Heart left ventricle (tissue), 16 donors: ENCODE measurements at regions not wholly inside any gene's neighbourhood (a gene's known extent, or its start where the extent isn't known, plus 50 kb on each side); places are given as distances from the start of the nearest gene placed in this dataset.
"Not testable (repeated sequence)": the region's sequence is repeated elsewhere in the genome, so short reads cannot be mapped to it uniquely, and the experiment has no call there.

ENCODE experiments used
- ATAC-seq, 4 donors: fragments of 200-7000 bp; cut with Tn5 transposase; one replicate each; pipeline ENCODE4 v1.9.1; 2020 to 2022; ENCODE audit warnings: moderate library complexity in 4 of 4, mild to moderate bottlenecking in 3 of 4, moderate number of reproducible peaks in 1 of 4
- DNase-seq, 5 donors: peaks; one replicate each; pipeline ENCODE4 v3.0.0-alpha.2; 2020
- H3K27ac ChIP-seq, 12 donors: fragments of 200-600 bp; sonication (generic) in 4 of 12; one replicate each; pipeline versions ENCODE4 v1.5.0 to v1.8.0; 2016 to 2022; ENCODE audit warnings: mild to moderate bottlenecking in 2 of 12
- H3K27me3 ChIP-seq, 9 donors: fragments of 200-600 bp; sonication (generic) in 2 of 9; one replicate each; pipeline versions ENCODE4 v1.5.1 to v1.8.0; 2016 to 2022; ENCODE audit warnings: mild to moderate bottlenecking in 3 of 9
- H3K36me3 ChIP-seq, 9 donors: fragments of 200-600 bp; sonication (generic) in 2 of 9; one replicate each; pipeline versions ENCODE4 v1.5.0 to v1.8.0; 2018 to 2022; ENCODE audit warnings: mild to moderate bottlenecking in 2 of 9
- H3K4me1 ChIP-seq, 12 donors: fragments of 200-600 bp; sonication (generic) in 4 of 12; one replicate each; pipeline versions ENCODE4 v1.5.0 to v1.8.0; 2016 to 2022; ENCODE audit warnings: mild to moderate bottlenecking in 3 of 12
- H3K4me3 ChIP-seq, 12 donors: fragments of 200-600 bp; sonication (generic) in 4 of 12; one replicate each; pipeline versions ENCODE4 v1.5.0 to v1.8.0; 2017 to 2022; ENCODE audit warnings: mild to moderate bottlenecking in 9 of 12, moderate library complexity in 4 of 12
- H3K9me3 ChIP-seq, 12 donors: fragments of 200-600 bp; sonication (generic) in 4 of 12; one replicate each; pipeline versions ENCODE4 v1.5.0 to v1.8.0; 2016 to 2022; ENCODE audit warnings: mild to moderate bottlenecking in 1 of 12
- CTCF ChIP-seq, 12 donors: fragments of 200-600 bp; sonication (generic) in 4 of 12; IDR thresholded peaks; one replicate each; pipeline versions ENCODE4 v1.5.0 to v1.8.0; 2018 to 2022; ENCODE audit warnings: antibody characterized with exemption in 12 of 12, mild to moderate bottlenecking in 5 of 12
- POLR2A ChIP-seq, 2 donors: fragments of 450-650 bp; IDR thresholded peaks; one replicate each; pipeline ENCODE4 v1.6.1; 2017; ENCODE audit warnings: antibody characterized with exemption in 2 of 2, mild to moderate bottlenecking in 2 of 2, moderate library complexity in 2 of 2
- WGBS, 4 donors: extraction: QIAGEN DNeasy Blood & Tissue Kit in 2 of 4; methylation state at CpG; one replicate each; pipeline versions ENCODE4 v1.1.5 to v1.1.7; 2013 to 2018; 5-methylcytosine and 5-hydroxymethylcytosine counted together
- intact Hi-C, 10 donors: fragments of 100-400 bp; cut with DNase I; formaldehyde crosslinking; loops; one replicate each; pipeline versions ENCODE4 v1.11.1 to v1.14.2; 2022
- donor health status: ischemic (EF 13 %, LVEDD 7.1; RV severe dilation, severe dysfunction).
- donor health status: healthy with polysubstance abuse.
- donor health status: DM: no; HTN: yes; CAD: no.
- donor health status: DM: no; HTN: no; CAD: no.
- donor health status: ischemic (EF 25% LVEDD 6.9; RV normal size, moderate dysfunction).
- donor health status: ischemic (EF 25% LVEDD 5.7; RV mildly dilated, moderate dysfunction).
- donor health status: healthy.
- donor health status: DM: yes; HTN: yes; CAD: no.
- donor health status: ischemic (EF 35%, LVEDD 5.7; RV mildly dilated, moderate dysfunction).
- donor health status: nonischemic (EF 11% LVEDD 7.7; RV severe dilation, severe dysfunction).
- donor health status: DM: yes; HTN: yes; CAD: no.
- donor health status: PGD.
- donor health status: ischemic (EF 29% LVEDD 5.4; RV normal size, mild dysfunction).
- donor health status: nonischemic (EF 23%, LVEDD 6.1; RV moderate dilation, normal function).

DNA sequence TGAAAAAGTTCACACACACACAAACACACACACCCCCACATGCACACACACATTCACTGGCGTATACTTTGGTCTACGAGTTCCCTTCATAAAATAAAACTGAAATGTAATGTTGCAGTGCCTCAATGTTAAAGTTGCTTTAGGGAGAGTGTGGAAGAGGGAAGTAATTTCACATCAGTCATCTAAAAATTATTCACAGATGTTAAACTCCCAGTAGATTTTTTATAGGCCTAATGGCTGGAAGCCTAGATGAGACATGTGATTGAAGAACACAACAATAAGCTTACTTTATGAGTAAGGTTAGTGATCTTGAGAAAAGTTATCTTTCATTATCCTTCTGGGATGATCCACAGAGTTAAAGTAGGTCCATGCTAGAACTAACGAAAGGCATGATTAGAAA is 506.7 kb upstream of the CNTNAP5 start:
- Histone ChIP-seq H3K36me3 (no peaks in the 10 kb centered on the region), H3K4me3 (no peak overlapping the region), H3K4me1 (peaks cover 0 to 4% (median 0%) of the 10 kb centered on the region in 12 donors), H3K27me3 (no peaks in the 10 kb centered on the region), H3K27ac (no peak overlapping the region), H3K9me3 (peaks cover 0 to 1% (median 0%) of the 10 kb centered on the region in 12 donors)
- TF ChIP-seq POLR2A (IDR thresholded peaks at IDR 0.05) (no peak), CTCF (IDR thresholded peaks at IDR 0.05) (no peak)
- 50 to 62% (median 57%) methylated on average over 3 of the region's 3 CpGs for WGBS, 4 donors
- DNase-seq (no peak), ATAC-seq (no peak)
- intact Hi-C loops = no loop called here

GRCh38 chr2:123521854-123522253 is 503.2 kb upstream of the CNTNAP5 start:
- 0 to 26% (median 16%) methylated on average over 1 of the region's 1 CpG for WGBS, 4 donors
- Histone ChIP-seq H3K27ac (no peak overlapping the region), H3K4me3 (no peak overlapping the region), H3K27me3 (no peaks in the 10 kb centered on the region), H3K36me3 (no peaks in the 10 kb centered on the region), H3K4me1 (peaks cover 0 to 4% (median 0%) of the 10 kb centered on the region in 12 donors), H3K9me3 (peaks cover 0 to 15% (median 6%) of the 10 kb centered on the region in 12 donors)
- no peak for ATAC-seq
- intact Hi-C loops = no loop called here
- no peak for TF ChIP-seq CTCF (IDR thresholded peaks at IDR 0.05)
- no peak for TF ChIP-seq POLR2A (IDR thresholded peaks at IDR 0.05)
- DNase-seq = no peak

DNA sequence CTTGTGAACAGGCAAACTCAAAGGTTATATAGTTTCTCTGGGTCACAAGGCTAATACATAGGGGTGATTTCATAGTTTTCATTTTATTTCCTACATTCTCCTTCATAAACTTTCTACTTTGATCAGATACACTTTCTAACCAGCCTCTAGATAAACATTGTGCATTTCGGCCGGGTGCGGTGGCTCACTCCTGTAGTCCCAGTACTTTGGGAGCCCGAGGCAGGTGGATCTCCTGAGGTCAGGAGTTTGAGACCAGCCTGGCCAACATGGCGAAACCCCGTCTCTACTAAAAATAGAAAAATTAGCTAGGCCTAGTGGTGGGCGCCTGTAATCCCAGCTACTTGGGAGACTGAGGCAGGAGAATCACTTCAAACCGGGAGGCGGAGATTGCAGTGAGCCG is 502.6 kb upstream of the CNTNAP5 start:
- intact Hi-C loops, ATAC-seq, H3K36me3 ChIP-seq, H3K27ac ChIP-seq, DNase-seq, H3K27me3 ChIP-seq, H3K4me1 ChIP-seq, H3K4me3 ChIP-seq: not testable (repeated sequence)
- 86 to 90% (median 86%) methylated on average over 10 of the region's 10 CpGs for WGBS, 4 donors
- H3K9me3 ChIP-seq = peaks cover 0 to 15% (median 7%) of the 10 kb centered on the region in 12 donors

DNA sequence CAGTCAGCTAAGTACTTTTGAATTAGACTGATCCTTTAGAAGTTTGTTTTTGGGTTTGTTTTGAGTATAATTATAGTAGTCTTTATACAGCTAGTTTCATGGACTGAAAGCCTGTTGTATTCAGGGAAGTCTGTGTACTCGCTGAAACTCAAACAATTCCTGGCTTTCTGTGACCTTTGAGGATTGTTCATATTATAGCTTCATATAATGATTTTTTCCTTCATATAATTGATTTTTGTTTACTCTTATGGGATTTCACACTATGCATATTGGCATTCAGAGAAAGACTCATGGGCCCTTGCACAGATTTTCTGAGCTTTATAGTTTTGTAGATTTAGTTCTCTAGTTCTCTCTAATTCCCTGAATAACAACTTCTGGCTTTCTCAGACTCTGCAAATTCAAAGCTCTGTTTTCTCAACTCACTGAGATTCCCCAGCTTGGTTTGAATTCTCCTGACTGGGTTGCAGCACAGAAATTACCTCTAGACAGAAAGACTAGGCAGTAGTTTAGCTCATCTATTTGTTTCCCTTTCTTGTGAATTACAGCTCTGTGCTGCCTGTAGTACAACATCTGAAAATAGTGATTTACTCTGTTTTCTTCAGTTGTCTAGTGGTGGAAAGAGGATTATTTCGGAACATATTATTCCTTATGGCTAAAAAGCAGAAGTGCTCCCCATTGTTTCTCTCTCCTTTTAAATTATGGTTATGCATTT is 495.9 kb upstream of the CNTNAP5 start:
- H3K27me3 ChIP-seq = no peaks in the 10 kb centered on the region
- ATAC-seq (no peak), DNase-seq (no peak)
- WGBS, 4 donors = 67 to 92% (median 84%) methylated on average over 2 of the region's 2 CpGs
- intact Hi-C loops = no loop called here
- H3K4me3 ChIP-seq = no peak overlapping the region
- TF ChIP-seq POLR2A (IDR thresholded peaks at IDR 0.05) (no peak), CTCF (IDR thresholded peaks at IDR 0.05) (no peak)
- H3K9me3 ChIP-seq = peaks cover 0 to 14% (median under 1%) of the 10 kb centered on the region in 12 donors
- no peaks in the 10 kb centered on the region for H3K36me3 ChIP-seq
- H3K27ac ChIP-seq = no peak overlapping the region
- H3K4me1 ChIP-seq = no peaks in the 10 kb centered on the region

- no peak overlapping the region for H3K4me3 ChIP-seq
- H3K36me3 ChIP-seq = no peaks in the 10 kb centered on the region
- intact Hi-C loops = no loop called here
- ATAC-seq (no peak), DNase-seq (no peak)
- TF ChIP-seq CTCF (IDR thresholded peaks at IDR 0.05) = no peak
- TF ChIP-seq POLR2A (IDR thresholded peaks at IDR 0.05) = no peak
- H3K4me1 ChIP-seq = no peaks in the 10 kb centered on the region
- H3K27me3 ChIP-seq = no peaks in the 10 kb centered on the region
- peaks cover 0 to 17% (median 0%) of the 10 kb centered on the region in 12 donors for H3K9me3 ChIP-seq
- H3K27ac ChIP-seq = no peak overlapping the region
- WGBS, 4 donors = 79 to 100% (median 91%) methylated on average over 1 of the region's 1 CpG
These were observed 495.1 kb upstream of the CNTNAP5 start for GRCh38 chr2:123530004-123530403.
